Non-pigmented ciliary epithelial cell (primary cell): ENCODE measurements at regions not wholly inside any gene's neighbourhood (a gene's known extent, or its start where the extent isn't known, plus 50 kb on each side); places are given as distances from the start of the nearest gene placed in this dataset.

Experiments used
- DNase-seq: peaks from one replicate; pipeline ENCODE4 v3.0.0-alpha.2; 2010; ENCODE audit warnings: low read depth

DNA sequence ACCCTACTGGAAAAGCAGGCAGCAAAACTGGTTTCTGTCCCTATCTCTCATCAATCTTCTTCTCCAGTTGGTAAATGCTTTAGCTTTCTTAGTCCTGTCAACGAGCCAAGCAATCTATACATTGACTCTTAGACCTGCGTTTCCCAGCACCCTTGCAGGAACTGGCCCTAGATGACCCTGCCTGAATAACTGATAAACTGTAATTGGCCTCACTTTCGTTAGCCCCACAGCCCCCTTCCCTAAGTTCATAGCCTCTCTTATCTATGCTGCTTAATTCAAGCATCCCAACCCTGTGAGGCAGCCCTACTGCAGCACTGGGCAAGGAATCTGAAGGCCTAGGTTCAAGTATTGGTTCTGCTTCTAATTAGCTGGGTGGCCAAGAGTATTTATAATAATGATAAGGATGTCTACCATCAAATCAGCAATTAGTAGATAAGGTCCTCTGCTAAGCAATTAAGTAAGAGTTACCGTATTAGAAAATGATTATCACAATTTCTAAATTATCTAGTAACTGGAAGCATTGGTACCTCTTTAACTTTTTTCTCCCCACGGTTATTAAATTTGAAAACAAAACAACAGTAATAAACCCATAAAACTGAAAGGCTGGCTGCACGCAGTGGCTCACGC lies 86.4 kb upstream of the RMDN2 start:
- DNase-seq = no peak

DNA sequence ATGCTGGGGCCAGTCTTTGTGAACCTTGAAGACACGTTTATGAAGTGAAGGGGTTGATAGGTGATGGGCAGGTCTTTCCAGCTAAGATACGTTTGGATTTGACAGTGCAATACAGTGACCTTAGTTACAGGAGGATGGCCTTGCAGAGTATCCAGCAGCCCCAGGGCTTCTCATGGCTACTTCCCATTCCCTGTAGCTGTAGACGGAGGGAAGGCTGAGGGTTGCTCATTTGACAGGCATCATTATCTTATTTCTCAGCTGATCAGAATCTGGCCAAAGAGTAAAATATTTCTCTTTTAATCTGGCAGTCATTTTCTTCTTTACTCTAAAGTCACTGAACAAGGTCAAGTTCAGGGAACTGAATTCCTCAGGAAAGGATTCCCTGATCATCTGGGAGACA lies 85.1 kb upstream of the RMDN2 start:
- no peak for DNase-seq

DNA sequence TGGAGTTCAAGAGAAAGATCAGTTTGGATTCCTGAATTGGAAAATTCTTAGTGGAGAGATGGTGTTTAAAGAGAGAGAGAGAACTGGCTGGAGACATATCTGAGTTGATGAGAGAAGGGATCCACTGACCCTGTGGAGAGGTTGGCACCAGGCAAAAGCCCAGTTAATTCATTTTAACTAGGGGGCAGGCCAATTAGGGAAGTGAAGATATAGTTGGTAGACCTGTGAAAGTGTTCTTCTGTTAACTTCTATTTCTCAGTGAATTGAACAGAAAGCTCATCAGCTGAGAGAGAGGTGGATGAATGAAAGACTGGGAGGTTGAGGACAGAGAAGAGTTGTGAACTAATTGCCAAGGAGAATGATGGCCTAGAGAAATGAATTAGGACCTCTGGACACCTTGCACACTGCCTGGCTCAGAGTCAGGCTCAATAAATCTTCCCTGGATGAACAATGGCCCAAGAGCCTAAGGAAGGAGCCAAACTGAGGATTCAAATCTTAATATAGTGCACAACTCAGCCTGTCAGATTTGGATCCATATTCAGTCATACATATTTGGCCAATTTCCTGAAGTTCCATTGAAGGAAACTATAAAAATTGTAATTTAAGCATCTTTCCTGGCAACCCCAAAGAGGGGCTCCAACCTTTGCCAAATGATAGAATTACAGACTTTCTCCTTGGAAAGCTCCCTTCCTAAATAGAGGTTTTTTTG lies 82.2 kb upstream of the RMDN2 start:
- no peak for DNase-seq

DNA sequence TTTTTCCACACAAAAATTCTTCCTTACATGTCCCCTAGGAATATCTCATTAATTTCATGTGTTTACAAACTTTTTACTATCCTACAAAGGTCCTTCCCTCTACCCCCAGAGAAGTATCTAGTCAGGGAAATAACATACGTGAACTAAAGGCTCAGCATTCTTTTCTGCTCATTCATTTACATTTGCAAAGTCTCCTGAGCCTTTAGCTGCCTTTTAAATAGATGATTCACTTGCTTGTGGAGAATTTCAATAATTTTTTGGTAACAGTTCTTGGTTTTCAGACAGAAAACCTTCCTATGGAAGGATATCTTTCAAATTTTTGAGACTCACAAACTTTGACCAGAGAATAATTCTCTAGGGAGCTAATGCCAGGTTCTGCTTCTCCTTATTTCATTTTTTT lies 81.5 kb upstream of the RMDN2 start:
- DNase-seq = no peak

DNA sequence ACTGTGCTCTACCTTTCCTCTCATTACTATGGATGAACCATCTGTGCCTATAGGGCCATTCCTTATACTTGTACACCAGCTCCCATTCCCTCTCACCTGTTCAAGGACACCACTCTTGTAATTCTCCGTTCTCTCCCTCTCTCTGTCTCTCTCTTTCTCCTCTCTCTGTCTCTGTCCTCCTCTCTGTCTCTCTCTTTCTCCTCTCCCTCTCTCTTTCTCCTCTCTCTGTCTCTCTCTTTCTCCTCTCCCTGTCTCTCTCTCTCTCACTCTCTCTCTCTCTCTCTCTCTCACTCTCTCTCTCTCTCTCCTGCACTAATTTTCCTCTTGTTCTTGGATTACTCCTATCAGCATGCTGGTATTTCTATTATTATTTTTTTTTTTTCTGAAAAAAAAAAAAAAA lies 78.9 kb upstream of the RMDN2 start:
- DNase-seq = no peak

DNA sequence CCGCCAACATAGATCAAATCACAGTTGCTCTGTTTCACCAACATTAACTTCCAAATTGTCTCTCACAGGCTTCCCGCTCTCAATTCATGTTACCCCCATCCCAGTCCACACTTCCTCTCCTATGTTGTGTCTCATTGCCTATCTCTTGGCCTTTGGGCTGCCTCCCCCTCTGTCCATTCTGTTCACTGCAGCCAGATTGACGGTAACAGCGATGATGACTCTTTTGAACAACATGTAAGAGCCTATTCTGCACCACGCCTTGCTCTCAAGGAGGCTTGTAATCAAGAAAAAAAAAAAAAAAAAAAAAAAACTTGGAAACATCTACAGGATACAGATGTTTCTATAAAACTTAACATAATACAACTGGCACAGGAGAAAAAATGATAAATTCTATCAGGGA lies 77.3 kb upstream of the RMDN2 start:
- DNase-seq = no peak

DNA sequence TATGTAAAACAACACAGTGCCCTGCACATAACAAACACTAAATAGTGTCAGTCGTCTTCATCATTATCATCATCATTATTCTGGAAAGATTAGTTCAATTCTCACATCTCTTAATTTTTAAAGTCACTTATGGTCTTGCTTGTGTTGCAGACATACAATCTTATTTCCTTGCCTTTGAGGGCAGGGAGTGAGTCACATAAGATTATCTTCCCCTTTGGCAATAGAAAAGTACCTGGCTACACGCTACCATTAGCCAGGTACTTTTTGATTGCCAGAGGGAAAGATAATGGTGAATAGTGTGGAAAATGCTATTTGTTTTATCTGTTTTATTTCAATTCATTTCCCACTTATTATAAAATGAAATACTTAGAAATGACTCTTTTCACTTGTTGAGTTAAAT lies 76.6 kb upstream of the RMDN2 start:
- DNase-seq = no peak

DNA sequence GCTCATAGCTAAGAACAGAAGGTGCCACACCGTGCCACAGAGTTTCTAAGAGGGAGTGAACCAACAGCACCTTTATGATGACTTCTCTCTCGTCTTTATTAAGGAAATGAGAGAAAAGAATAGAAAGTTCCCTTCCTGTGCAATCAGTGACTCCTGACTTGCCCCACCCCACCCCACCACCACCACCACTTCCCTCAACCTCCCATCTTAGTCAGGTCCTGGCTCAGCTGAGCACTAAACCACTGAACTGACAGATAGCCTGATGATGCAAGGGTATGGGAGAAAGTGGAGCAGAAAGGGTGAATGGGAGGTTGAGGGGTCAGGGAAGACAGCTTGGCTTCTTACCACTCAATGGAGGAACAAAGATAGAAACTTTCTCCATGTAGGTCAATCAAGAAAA lies 75.2 kb upstream of the RMDN2 start:
- DNase-seq = no peak

DNA sequence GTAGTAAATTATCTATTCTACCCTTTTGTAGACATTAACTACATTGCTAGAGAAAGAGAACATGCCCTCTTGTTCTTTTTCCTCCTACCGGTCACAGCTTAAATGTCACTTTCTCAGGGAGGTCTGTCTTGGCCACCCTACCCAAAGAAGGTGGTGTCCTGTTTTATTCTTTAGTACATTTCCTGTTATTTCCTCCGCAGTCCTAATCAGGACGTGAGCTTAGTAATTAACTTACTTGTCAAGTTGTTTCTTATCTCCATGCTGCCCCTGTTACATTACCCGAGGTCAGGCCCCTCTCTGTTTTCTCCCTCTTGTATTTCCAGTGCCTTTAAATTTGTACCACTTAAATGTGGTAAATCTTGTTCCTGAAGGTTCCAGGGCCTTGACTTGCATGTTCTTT lies 73.7 kb upstream of the RMDN2 start:
- DNase-seq = no peak

DNA sequence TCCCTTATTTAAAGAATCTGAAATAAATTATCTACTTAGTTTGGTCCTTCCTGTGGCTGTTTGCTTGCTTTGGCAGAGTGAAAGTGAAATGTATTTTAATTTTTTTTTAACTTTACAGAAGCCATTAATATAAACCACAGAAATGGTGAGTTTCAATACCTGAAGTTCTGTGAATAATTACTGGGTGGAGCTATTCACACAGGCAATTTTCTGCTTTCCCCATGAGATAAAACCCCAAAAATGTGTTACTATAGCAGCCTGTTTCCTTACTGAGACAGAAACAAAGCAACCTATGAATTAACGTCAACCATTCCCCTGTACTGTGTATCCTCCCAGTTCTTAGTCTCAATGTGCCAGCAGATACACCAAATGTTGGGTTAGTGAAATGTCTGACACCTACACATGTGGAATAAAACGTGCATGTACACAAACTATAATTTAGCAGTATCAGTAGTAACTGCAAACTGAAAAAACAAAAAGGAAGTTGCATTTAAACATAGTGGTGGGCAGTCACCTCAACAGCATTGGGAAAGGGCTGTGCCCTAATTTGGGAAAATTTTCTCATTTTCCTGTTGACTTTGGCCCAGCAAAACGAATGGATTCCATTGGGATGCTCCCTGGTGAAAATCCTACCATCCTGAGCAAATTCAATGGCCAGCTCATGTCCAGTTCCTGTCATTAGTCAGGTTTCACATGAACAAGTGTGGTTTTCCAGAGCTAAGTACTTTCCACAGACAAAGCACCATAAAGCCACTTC lies 73.1 kb upstream of the RMDN2 start:
- DNase-seq = no peak

DNA sequence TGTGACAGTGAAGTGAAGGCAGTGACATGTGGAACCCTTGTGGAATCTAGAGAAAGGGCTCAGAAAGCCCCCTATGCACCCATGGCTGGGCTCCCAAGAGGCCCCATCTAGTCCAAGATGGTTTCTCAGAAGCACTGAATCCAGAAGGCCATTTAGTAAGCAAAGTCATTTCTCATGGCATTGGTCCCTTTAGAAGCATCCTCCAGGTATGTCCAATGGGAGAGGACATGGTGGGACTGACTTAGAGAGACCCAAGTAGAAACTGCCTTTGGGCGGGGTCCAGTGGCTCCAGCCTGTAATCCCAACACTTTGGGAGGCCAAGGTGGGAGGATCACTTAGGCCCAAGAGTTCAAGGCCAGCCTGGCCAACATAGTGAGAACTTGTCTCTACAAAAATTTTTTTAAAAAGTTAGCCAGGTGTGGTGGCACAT lies 72.5 kb upstream of the RMDN2 start:
- no peak for DNase-seq

DNA sequence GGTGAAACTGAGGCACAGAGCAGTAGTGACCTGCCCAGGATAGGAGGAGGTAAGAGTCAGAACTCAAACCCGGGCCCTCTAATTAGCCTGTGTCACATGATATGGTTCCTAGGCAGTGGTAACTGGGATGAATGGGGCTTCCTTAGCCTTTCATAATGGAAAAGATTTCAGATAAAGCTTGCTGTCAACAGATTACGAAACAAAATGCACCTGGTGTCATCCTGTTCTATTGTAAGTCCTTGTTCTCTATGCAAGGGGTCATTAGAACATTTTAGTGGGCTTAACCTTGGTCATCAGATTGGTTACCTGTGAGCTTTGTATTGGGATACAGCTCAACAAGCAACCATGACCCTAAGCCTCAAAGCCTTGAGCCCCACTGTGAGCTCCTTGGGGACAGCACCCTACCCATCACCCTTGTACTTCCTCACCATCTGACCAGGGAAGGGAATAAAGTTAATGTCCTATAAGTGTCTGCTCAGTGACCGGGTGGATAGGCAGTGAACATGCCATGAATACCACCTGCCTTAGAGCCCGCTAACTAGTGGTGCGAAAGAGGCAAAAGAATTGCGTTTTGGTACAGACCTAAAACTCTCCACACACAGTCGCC lies 70.3 kb upstream of the RMDN2 start:
- no peak for DNase-seq

DNA sequence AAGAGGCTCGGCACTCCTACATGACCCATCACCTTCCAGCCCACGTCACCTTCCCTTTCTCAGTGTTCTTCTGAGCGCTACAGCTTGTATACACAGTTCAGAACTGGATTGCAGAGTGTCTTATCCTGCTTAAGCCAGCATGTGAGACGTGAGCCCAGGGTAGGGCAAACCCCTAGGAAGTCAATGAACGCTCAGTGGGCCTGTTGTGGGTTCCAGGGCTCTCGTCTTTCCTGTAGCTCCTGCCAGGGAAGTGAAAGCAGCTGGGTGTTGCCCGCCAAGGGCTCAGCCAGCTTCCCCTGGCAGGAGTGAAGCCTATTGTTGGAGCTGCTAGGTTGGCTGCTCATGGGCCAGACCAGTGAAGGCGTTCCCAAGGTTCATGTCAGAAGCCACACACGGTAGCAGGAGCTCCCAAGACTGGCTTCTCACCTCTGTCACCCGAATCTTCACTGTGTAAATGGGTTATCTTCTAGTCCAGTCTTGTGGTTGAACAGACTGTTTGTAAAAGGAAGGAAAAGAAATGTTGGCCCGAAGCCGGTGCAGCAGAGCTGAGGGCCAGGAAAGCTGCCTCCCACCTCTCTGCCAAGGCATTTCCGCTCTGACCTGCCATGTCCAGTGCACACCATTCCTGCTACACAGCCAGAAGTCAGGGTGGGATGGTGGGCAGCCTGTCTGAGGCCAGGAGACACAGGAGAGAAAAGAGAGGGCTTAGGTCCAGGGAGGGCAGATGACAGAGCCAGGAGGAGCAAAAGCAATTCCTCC lies 69.6 kb upstream of the RMDN2 start:
- DNase-seq = no peak

DNA sequence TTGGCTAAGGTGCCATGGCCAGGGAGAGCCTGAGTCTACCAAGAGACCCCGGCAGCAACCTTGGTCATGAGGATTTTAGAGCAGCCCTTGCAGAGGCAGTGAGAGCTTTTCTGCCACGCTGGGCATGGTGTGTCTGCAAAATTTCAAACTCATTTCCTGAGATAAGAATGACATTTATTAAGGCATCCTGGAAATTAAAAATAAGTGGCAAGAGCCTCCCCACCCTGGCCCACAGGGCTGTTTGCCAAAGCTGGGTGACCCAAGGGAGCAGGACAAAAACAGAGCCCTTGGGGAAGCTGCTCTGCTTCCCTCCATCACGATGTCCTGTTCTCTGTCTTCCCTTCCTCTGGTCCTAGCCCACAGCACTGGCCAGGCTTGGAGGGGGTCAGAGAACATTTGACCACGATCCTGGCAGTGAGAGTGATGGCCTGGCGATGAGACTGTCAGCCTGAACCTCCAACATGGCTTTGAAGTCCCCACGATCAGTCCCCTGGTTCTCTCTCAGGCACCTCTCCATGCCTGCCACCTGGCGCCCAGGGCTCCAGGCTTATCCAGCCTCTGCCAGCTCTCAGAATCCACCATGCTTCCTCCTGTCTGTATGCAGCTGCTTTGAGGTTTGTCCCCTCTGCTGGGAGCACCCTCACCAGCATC lies 68.9 kb upstream of the RMDN2 start:
- no peak for DNase-seq

DNA sequence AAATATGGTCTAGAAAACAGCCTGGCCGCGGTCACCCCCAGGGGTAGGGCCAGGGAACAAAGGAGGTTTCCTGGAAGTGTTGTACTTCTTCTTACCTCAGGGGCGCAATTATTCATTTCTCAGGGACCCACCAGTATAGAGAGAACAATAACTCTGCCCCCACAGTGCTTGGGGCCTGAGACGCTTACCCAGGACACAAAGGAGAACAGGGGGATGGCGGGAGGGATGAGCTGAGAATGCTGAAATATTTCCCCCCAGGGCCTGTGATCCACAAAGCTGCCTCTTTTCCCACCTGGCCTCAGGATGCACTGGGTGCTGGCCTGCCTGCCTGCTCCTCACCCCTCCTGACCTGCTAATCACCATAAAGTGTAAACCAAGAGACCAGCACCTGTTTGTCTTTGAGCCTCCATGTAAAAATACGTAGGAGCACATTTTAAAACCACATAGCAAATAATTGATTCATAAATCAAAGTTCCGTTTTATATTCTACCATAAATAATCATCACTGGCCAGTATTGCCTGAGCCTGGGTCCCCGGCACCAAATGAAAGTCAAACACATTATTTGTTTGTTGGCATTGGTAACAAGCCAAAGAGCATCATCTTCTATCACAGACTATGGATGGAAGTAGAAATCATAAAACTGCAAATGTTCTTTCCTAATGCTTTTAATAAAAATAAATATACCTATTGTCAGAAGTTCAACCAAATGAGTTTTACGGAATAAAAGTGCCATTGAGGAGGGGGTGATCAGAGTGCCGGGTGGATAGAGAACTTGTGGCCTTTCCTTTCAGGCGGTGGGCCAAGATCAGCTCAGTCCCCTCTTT lies 67.3 kb upstream of the RMDN2 start:
- DNase-seq = no peak

DNA sequence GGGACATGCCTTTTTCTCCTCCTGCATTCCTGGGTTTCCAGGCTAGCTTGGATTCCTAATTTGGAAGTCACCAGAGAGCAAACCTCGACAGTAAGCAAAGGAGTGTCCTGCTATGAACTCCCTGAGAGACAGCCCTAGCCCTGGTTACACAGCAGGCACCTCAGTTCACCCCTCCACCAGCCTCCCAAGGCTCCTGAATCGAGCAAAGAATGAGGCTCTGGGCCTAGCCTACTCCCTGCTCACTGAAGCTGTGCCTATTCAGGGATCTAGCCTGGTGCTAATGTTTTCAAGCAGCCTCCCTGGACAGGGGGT lies 66.7 kb upstream of the RMDN2 start:
- peak; percentile 9 for DNase-seq

DNA sequence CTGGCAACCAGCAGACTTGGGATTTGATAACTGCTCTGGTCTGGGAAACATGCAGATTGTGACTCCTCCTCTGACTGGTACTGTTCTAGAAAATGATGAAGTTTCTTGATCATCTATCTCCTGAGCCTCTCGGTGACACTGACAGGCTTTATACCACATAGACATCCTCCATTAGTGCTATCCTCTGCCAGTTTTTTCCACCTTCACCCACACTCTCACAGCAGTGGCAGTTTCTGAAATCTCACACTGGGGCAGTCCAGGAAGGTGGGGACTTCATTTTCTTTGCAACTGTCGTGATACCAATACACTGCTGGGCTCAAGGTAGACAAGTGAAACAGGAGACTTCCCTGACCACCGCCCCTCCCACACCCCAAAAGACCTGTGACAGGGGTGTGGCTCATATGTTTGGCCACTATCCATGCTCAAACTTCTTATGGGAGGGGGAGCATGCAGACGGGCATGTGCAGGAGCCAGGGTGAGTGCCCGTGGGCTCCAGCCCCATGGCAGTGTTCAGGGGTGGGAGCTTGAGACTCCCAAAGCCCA lies 66.3 kb upstream of the RMDN2 start:
- DNase-seq = no peak

DNA sequence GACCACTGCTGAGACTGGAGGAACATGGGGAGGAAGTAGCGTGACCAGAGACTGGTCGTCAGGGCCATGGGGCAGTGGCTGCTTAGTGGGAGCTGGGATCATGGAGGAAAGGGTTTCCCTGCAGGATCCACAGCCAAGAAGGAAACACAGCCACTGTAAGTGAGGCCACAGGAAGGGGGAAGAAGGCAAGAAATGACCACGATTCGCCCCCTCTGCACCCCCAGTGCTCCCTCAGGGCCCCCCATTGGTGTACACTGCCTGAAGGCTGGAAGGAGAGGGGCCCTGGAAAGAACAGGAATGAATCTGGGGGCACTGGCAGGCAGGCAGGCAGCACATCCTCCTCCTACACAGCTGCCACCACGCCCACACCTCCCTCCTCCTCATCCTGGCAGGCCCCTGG lies 62.5 kb upstream of the RMDN2 start:
- DNase-seq = no peak

DNA sequence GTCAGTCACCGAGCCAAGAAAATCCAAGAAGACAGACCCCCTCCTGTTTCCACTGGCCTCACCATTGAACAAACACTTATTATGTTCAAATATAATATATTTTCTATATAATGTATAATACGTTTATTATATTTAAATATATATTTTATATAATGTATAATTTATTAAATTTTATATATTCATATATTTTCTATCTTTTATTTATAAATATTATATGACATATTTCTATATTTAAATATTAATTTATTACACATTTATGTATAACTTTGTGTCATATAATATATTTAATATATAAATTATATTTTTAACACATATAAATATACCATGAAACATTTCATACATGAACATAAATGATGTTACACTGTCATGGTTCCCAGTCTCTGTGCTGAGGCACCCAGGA lies 60.9 kb upstream of the RMDN2 start:
- no peak for DNase-seq

DNA sequence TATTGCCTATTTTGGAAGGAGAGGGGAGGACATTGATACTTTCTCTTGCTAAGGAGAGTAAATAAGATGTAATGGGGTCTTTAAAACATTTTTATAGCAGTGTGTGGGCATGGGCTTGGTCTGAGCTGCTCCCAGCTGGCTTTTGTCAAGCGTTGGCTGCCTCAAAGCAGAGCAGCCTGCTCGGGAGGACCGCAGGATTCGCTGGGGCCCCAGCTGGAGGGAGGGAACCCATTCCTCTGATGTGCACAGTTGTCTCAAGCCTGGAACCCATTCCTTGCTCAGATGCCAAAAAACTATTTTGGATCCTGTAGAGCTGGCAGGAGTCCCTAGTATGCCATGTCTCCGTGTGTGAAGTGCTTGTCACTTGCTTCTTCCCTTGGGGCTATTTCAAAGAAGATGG lies 59.4 kb upstream of the RMDN2 start:
- DNase-seq = no peak
